ENCODE measurements at regions not wholly inside any gene's neighbourhood (a gene's known extent, or its start where the extent isn't known, plus 50 kb on each side); places are given as distances from the start of the nearest gene placed in this dataset.

DNA sequence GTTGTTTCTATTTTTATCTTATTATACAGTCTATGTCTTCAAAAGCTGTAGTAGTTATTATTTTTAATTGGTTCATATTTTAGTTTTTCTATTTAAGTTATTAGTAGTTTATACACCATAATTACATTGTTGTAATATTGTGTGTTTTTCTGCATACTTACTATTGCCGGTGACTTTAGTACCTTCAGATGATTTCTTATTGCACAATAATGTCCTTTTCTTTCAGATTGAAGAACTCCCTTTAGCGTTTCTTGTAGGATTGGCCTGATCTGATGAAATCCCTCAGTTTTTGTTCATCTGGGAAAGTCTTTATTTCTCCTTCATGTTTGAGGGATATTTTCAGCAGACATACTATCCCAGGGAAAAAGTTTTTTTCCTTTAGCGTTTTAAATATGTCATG lies 74.3 kb upstream of the CREB5 start:
- Histone ChIP-seq H3F3A (ENCODE audit: insufficient read depth, low read length) (no peaks in the 10 kb centered on the region), H3K4me1 (ENCODE audit: insufficient read depth, low read length, severe bottlenecking) (no peaks in the 10 kb centered on the region), H4K20me1 (ENCODE audit: insufficient read depth, low read length) (no peaks in the 10 kb centered on the region), H3K4me3 (ENCODE audit: low read depth, low read length, poor library complexity, severe bottlenecking) (no peak overlapping the region), H3K36me3 (ENCODE audit: insufficient read depth, low read length) (no peaks in the 10 kb centered on the region), H3K79me2 (ENCODE audit: insufficient read depth, low read length) (no peaks in the 10 kb centered on the region), H2AFZ (ENCODE audit: low read length) (no peak overlapping the region), H3K9me2 (ENCODE audit: low read depth, low read length) (no peaks in the 10 kb centered on the region), H3K9me3 (ENCODE audit: low read length) (no peaks in the 10 kb centered on the region), H3K9ac (ENCODE audit: low read length) (no peak overlapping the region), H3K27me3 (ENCODE audit: insufficient read depth, low read length) (no peaks in the 10 kb centered on the region), H3K4me2 (ENCODE audit: low read length) (no peak overlapping the region), H3K27ac (ENCODE audit: low read depth, low read length, poor library complexity, severe bottlenecking) (no peak overlapping the region)
- TF ChIP-seq EZH2 (IDR thresholded peaks at IDR 0.05; ENCODE audit: borderline replicate concordance, low read length), result no peak
- TF ChIP-seq, protein P1, sequence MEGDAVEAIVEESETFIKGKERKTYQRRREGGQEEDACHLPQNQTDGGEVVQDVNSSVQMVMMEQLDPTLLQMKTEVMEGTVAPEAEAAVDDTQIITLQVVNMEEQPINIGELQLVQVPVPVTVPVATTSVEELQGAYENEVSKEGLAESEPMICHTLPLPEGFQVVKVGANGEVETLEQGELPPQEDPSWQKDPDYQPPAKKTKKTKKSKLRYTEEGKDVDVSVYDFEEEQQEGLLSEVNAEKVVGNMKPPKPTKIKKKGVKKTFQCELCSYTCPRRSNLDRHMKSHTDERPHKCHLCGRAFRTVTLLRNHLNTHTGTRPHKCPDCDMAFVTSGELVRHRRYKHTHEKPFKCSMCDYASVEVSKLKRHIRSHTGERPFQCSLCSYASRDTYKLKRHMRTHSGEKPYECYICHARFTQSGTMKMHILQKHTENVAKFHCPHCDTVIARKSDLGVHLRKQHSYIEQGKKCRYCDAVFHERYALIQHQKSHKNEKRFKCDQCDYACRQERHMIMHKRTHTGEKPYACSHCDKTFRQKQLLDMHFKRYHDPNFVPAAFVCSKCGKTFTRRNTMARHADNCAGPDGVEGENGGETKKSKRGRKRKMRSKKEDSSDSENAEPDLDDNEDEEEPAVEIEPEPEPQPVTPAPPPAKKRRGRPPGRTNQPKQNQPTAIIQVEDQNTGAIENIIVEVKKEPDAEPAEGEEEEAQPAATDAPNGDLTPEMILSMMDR (IDR thresholded peaks at IDR 0.05; ENCODE audit: low read length), result no peak

DNA sequence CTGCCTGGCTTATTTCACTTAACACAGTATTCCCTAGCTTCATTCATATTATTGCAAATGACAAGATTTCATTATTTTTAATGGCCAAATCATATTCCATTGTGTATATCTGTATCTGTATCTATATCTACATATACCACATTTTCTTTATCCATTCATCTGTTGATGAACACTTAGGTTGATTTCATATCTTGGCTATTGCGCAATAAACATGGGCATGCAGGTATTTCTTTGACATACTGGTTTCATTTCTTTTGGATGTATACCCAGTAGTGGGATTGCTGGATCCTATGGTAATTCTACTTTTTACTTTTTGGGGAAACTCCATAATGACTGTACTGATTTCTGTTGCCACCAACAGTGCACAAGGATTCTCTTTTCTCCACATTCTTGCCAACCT lies 68.9 kb upstream of the CREB5 start:
- Histone ChIP-seq H3K9ac (ENCODE audit: low read length) (no peak overlapping the region), H3K9me2 (ENCODE audit: low read depth, low read length) (no peaks in the 10 kb centered on the region), H3K27me3 (ENCODE audit: insufficient read depth, low read length) (no peaks in the 10 kb centered on the region), H3K4me2 (ENCODE audit: low read length) (no peak overlapping the region), H3K9me3 (ENCODE audit: low read length) (no peaks in the 10 kb centered on the region), H2AFZ (ENCODE audit: low read length) (no peak overlapping the region), H3K4me3 (ENCODE audit: low read depth, low read length, poor library complexity, severe bottlenecking) (no peak overlapping the region), H3F3A (ENCODE audit: insufficient read depth, low read length) (no peaks in the 10 kb centered on the region), H3K4me1 (ENCODE audit: insufficient read depth, low read length, severe bottlenecking) (no peaks in the 10 kb centered on the region), H3K27ac (ENCODE audit: low read depth, low read length, poor library complexity, severe bottlenecking) (no peak overlapping the region), H3K36me3 (ENCODE audit: insufficient read depth, low read length) (no peaks in the 10 kb centered on the region), H4K20me1 (ENCODE audit: insufficient read depth, low read length) (no peaks in the 10 kb centered on the region), H3K79me2 (ENCODE audit: insufficient read depth, low read length) (no peaks in the 10 kb centered on the region)
- TF ChIP-seq, protein P1 (IDR thresholded peaks at IDR 0.05; ENCODE audit: low read length), result no peak
- no peak for TF ChIP-seq EZH2 (IDR thresholded peaks at IDR 0.05; ENCODE audit: borderline replicate concordance, low read length)

DNA sequence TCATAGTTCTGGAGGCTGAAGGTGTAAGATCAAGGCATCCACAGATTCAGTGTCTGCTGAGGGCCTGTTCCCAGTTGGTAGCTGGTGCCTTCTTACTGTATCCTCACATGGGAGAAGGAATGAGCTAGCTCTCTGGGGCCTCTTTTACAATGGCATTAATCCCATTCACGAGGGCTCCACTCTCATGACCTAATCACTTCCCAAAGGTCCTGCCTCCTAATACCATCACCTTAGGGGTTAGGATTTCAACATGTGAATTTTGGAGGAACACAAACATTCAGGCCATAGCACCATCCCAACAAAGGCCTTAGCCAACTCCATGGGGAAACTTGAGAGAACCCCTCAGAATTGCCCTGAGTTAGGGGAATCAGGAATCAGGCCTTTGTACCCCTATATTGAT lies 66.1 kb upstream of the CREB5 start:
- Histone ChIP-seq H3K36me3 (ENCODE audit: insufficient read depth, low read length) (no peaks in the 10 kb centered on the region), H3K27ac (ENCODE audit: low read depth, low read length, poor library complexity, severe bottlenecking) (no peak overlapping the region), H3F3A (ENCODE audit: insufficient read depth, low read length) (no peaks in the 10 kb centered on the region), H3K27me3 (ENCODE audit: insufficient read depth, low read length) (no peaks in the 10 kb centered on the region), H3K9me3 (ENCODE audit: low read length) (no peaks in the 10 kb centered on the region), H3K9me2 (ENCODE audit: low read depth, low read length) (no peaks in the 10 kb centered on the region), H4K20me1 (ENCODE audit: insufficient read depth, low read length) (no peaks in the 10 kb centered on the region), H3K79me2 (ENCODE audit: insufficient read depth, low read length) (no peaks in the 10 kb centered on the region), H2AFZ (ENCODE audit: low read length) (no peak overlapping the region), H3K4me3 (ENCODE audit: low read depth, low read length, poor library complexity, severe bottlenecking) (no peak overlapping the region), H3K9ac (ENCODE audit: low read length) (no peak overlapping the region), H3K4me1 (ENCODE audit: insufficient read depth, low read length, severe bottlenecking) (no peaks in the 10 kb centered on the region), H3K4me2 (ENCODE audit: low read length) (no peak overlapping the region)
- TF ChIP-seq, protein P1 (IDR thresholded peaks at IDR 0.05; ENCODE audit: low read length), result no peak
- TF ChIP-seq EZH2 (IDR thresholded peaks at IDR 0.05; ENCODE audit: borderline replicate concordance, low read length), result no peak
